GM21367 (cell line): ENCODE measurements at regions not wholly inside any gene's neighbourhood (a gene's known extent, or its start where the extent isn't known, plus 50 kb on each side); places are given as distances from the start of the nearest gene placed in this dataset.
"Not testable (repeated sequence)": the region's sequence is repeated elsewhere in the genome, so short reads cannot be mapped to it uniquely, and the experiment has no call there.

Experiments
- ATAC-seq: cut with Tn5 transposase; IDR thresholded peaks from one replicate; pipeline ENCODE4 v1.9.1; 2021; ENCODE audit not compliant: unreplicated experiment

GRCh38 chr3:182389071-182389815 lies 404.1 kb upstream of the ATP11B start:
- ATAC-seq: no peak

- ATAC-seq: no peak
Observed at GRCh38 chr3:182390421-182390820, 402.9 kb upstream of the ATP11B start.

DNA sequence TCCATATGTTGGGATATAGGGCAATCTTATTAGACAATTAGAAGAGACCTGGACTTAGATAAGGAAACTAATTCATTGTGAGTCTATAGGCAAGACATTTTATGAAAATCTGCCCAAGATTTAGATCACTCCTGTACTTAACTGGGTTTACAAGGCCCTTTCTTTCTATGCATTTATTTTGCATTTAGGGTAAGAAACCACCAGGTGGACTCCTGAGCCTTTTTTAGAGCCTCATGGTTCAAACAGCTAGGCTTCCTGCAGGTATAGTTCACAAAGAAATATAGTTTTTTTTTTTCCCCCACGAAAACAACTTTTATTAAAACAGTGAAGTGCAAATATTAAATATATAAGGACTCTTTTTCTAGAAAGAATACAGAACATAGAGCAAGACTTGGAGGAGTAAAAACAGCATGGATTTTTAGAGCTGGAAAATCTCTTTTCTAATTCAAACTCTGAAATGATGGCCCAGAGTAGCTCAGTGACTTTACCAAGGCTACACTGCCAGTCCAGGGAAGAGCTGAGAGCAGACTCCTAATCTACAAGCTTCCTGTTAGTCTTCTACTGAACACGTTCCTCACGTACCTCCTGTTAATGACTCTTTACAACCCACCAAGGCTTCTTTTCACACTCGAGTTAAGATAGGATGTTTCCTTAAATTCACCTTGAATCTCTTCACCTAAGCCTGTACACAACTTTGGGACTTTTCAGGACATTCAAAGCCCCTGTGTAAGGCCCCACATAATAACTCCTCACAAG lies 400.9 kb upstream of the ATP11B start:
- ATAC-seq: no peak

- no peak for ATAC-seq
Observed at GRCh38 chr3:182393151-182393550, 400.2 kb upstream of the ATP11B start.

GRCh38 chr3:182393830-182394367 lies 399.4 kb upstream of the ATP11B start:
- ATAC-seq: no peak

- ATAC-seq: no peak
Observed at GRCh38 chr3:182397164-182397563, 396.1 kb upstream of the ATP11B start.

DNA sequence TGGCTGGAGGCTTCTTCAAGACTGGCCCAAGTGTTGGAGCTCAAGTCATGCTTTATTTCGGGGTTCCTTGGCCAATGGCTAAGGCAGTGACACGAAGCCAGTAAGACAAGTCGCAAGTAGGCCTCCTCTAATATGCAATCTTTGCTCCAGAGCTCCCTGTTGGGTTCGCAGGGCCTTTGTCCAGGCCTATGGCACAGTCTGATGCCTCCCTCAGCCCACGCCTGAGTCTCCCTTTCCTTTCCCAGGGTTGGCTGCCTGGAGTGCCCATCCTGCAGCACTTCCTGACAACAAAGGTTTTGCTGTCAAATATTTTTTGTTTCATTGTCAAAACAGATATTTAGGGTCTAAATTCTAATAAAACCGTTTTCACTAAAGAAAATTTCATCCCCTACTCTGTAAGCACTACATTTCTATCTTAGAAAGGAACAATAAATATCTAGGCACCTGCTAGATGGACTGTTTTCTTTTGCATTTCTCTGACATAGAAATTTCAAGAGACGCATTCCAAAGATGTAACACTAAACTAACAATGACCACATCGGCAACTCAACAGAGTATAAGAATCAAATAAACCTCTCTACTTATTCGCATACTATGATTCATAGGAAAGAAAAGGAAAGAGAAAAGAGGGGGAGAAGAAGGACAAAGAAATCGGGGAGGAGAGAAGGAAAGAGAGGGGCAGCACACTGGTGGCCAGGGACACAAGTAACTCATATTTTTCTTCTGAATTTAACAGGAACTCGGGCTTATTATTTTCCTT lies 393.1 kb upstream of the ATP11B start:
- ATAC-seq: no peak

DNA sequence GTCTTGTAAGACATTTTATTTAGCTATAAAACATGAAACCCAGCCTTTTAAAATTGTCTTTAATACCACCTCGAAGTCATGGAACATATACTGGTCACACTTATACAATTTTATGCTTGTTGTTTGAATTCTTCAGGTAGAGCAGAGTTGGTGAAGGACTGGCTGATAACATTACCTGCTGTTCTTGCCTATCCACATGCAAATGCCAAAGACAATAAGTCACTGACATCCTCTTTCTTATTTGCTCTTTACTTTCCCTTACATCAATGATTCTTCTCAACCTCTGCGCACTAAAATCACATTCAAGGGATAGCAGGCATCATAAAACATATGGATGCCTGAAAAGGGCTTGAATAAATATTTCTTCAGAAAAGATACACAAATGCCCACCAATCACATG lies 392.5 kb upstream of the ATP11B start:
- no peak for ATAC-seq

DNA sequence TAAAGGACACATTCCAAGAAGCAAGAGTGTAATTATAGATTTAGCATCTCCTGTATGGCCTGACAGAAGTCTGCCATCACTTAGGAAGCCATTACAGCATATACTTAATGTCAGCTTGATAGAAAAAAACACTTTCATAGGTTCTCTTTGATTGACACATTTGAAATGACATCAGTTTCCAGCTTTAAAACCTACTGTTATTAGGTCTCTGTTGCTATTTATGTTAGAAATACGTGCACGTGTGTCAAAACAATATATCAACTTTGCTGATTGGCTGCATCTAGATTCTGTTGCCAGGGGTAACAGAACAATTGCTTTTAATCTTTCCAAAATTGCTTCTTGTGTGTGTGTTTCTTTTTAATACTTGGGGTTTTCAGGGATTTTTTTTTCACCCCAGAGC lies 389.3 kb upstream of the ATP11B start:
- no peak for ATAC-seq

DNA sequence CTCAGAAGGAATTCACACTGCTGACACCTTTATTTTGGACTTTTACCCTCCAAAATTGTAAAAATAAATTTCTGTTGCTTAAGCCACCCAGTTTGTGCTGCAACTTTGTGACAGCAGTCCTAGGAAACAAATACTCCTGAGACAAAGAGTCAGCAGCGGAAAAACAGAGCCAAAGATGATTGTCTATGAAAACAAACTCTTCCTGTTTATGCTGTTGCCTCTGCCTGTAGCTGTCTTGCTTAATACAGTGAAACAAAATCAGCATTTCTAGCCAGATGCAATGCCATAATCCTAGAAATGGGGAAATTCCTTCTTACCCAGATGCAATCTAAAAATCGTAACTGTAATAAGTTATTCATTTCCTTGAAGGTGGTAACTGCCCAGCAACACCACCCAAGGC lies 387.5 kb upstream of the ATP11B start:
- ATAC-seq: no peak

DNA sequence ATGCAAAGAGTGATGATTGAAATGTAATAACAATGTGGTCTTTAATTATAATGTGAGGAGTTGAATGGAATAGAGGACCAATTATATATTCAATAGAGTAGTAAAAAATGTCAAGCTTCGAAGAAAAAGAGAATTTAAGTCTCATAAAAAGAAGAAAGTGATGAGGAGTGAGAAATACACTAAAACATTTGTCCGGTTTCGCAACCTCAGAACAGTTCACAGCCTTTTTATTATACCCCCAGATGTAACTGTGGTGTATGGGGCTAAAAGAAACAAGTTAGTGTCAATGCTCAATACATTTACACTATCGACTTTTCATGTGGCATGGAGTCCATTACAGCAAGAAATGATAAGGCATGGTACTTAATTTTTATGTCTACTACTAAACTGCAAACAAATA lies 386.5 kb upstream of the ATP11B start:
- no peak for ATAC-seq

DNA sequence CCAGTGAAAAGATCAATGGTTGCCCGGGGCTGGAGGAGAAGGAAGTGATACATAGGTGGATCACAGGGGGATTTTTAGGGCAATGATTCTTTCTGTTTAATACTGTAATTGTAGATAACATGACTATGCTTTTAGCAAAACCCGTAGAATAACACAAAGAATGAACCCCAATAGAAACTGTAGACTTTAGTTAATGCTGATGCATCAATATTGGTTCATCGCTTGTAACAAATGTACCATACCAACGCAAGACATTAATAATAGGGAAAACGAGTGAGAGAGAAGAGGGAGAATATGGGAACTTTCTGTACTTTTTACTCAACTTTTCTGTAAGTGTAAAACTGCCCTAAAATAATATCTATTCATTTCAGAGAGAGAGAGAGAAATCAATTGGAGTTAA lies 383.3 kb upstream of the ATP11B start:
- ATAC-seq: no peak

GRCh38 chr3:182412066-182412465 lies 381.2 kb upstream of the ATP11B start:
- no peak for ATAC-seq

- ATAC-seq: no peak
Observed at GRCh38 chr3:182413061-182413460, 380.2 kb upstream of the ATP11B start.

DNA sequence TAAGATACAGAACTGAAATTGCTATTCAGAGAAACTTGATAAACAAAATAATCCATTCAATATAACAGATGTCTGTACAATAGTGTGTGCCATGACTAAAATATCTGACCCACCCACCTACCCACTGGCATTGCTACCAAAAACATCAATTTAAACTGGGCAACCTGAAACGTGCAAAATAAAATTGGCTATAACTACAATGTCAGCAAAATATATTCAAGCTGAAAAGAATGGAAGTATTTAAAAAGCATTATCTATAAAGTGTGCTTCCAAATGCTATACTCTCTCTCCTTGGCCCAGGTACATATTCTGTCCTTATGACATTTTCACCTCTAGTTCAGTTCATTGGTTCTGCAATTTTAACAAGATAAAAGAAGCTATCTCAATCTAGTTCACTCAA lies 379.6 kb upstream of the ATP11B start:
- ATAC-seq: no peak

DNA sequence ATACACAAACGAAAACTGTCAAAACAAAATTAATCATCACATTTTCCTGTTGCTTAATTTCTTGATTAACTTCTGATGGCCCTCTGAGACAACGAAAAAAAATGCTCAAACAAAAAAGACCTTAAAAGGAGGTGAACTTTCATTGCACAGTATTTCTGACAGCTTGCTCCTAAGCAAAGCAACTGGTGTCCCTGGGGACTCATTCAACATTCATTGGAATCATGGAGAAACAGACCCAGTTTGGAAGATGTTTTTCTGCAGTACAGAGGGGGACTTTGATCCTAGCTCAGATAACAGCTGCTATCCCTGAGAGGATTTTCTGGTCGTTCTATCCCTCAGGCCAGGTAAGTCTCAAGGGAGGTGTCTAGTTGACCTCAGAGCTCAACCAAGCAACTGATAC lies 378.7 kb upstream of the ATP11B start:
- no peak for ATAC-seq

DNA sequence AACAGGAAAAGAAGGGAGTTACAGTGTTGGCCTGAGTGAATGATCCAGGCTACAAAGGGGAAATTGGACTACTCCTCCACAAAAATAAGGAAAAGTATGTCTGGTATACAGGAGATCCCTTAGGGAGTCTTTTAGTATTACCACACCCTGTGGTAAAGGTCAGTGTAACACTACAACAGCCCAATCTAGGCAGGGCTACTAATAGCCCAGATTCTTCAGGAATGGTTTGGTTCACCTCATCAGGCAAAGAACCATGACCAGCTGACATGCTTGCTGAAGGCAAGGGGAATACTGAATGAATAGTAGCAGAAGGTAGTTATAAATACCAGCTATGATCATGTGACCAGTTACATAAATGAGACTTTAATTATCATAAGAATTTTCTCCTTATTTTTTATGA lies 372.6 kb upstream of the ATP11B start:
- no peak for ATAC-seq

DNA sequence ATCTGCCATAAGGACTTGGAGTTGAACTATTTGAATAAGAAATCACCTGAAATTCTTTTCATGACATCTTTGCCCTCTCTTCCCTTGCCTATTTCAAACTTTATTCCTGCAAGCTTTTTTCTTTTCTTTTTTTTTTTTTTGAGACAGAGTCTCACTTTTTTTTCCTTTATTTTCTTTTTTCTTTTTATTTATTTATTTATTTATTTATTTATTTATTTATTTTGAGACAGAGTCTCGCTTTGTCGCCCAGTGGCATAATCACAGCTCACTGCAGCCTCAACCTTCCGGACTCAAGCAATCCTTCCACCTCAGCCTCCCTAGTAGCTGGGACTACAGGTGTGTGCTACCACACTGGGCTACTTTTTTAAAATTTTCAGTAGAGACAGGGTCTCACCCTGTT lies 369.3 kb upstream of the ATP11B start:
- ATAC-seq: no peak

DNA sequence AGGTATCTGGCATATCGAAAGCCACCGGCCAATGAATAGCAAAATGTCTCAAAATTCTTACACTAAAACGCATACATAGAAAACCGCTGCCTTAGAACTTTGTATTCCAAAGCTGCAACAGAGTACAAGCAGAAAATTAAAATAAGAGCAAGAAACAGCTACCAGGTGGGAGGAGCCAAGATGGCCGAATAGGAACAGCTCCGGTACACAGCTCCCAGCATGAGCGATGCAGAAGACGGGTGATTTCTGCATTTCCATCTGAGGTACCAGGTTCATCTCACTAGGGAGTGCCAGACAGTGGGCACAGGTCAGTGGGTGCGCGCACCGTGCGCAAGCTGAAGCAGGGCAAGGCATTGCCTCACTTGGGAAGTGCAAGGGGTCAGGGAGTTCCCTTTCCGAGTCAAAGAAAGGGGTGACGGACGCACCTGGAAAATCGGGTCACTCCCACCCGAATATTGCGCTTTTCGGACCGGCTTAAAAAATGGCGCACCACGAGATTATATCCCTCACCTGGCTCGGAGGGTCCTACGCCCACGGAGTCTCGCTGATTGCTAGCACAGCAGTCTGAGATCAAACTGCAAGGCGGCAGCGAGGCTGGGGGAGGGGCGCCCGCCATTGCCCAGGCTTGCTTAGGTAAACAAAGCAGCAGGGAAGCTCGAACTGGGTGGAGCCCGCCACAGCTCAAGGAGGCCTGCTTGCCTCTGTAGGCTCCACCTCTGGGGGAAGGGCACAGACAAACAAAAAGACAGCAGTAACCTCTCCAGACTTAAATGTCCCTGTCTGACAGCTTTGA lies 367.2 kb upstream of the ATP11B start:
- ATAC-seq: not testable (repeated sequence)

DNA sequence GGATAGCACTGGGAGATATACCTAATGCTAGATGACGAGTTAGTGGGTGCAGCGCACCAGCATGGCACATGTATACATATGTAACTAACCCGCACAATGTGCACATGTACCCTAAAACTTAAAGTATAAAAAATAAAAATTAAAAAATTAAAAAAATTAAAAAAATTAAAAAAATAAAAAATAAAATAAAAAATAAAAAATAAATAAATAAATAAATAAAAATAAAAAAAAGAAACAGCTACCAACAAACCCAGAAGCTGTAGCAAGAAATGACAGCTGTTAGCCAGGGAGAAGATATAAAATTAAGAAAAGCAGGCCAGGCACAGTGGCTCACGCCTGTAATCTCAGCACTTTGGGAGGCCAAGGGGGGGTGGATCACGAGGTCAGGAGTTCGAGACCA lies 361.3 kb upstream of the ATP11B start:
- ATAC-seq: not testable (repeated sequence)

- no peak for ATAC-seq
Observed at GRCh38 chr3:182435860-182436259, 357.4 kb upstream of the ATP11B start.
